ENCODE measurements at regions not wholly inside any gene's neighbourhood (a gene's known extent, or its start where the extent isn't known, plus 50 kb on each side); places are given as distances from the start of the nearest gene placed in this dataset.

DNA sequence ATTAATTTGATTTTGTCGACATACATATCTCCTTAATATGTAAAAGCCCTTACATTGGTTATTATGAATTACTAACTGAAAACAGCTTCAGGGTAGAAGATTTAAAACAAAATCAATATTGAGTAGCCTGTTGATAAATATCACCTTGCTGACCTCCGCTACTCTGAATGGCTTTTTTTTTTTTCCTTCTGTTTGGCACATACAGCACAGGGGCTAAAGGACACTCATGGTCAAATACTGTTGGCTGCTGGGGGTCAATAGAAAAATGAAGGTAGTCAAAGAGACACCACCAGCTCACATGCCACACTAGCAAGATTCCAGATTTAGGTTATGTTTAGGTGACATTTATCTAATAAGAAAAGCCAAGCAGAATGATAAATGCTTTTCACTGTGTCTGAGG, 1642.4 kb upstream of the SLC39A10 start:
- TF ChIP-seq POLR2AphosphoS5 (IDR thresholded peaks at IDR 0.05; ENCODE audit: low read depth, low read length) (no peak), POLR2A (IDR thresholded peaks at IDR 0.05; ENCODE audit: low read depth, low read length) (no peak)

All from GM12892 (cell line).